ENCODE measurements at regions not wholly inside any gene's neighbourhood (a gene's known extent, or its start where the extent isn't known, plus 50 kb on each side); places are given as distances from the start of the nearest gene placed in this dataset.

GRCh38 chr11:30753504-30753903, 167.4 kb upstream of the MPPED2 start:
- POLR2A ChIA-PET, result no interaction called here
- H3K4me2 ChIP-seq, result no peak overlapping the region
- WGBS (ENCODE audit: low lambda C conversion rate), result 52% methylated on average over 5 of the region's 5 CpGs
- TF ChIP-seq PBX3 (IDR thresholded peaks at IDR 0.05) (no peak), RCOR1 (IDR thresholded peaks at IDR 0.05; ENCODE audit: low read length) (no peak), USF1 (IDR thresholded peaks at IDR 0.05; ENCODE audit: borderline replicate concordance, low read depth) (no peak)
- H3K9me2 ChIP-seq, result no peaks in the 10 kb centered on the region
- no peaks in the 10 kb centered on the region for H3K79me2 ChIP-seq (ENCODE audit: insufficient read depth)
- no peaks in the 10 kb centered on the region for H3K36me3 ChIP-seq (replicated peaks in 1 of 2; ENCODE audit: control insufficient read depth in 1 of 2, insufficient read depth in 2 of 2, low read length in 1 of 2)
- no peak overlapping the region for H3K4me3 ChIP-seq (ENCODE audit: low read depth in 2 of 2, low read length in 1 of 2)
- H3K9me3 ChIP-seq, result no peaks in the 10 kb centered on the region
- peaks cover 0 to 29% of the 10 kb centered on the region in 2 experiments; a peak in 2 of 4 replicates for H3K4me1 ChIP-seq (ENCODE audit: control insufficient read depth in 1 of 2, insufficient read depth in 2 of 2, low read depth in 1 of 2, low read length in 1 of 2)
- H3K27ac ChIP-seq (ENCODE audit: low read depth in 2 of 2, low read length in 1 of 2), result no peak overlapping the region
- CTCF ChIA-PET, result no interaction called here
- H4K20me1 ChIP-seq (ENCODE audit: insufficient read depth), result no peaks in the 10 kb centered on the region
- no peak overlapping the region for H2AFZ ChIP-seq (ENCODE audit: low read depth)
- DNase-seq, result no peak
- H3K9ac ChIP-seq, result no peak overlapping the region
- H3K27me3 ChIP-seq (ENCODE audit: insufficient read depth), result no peaks in the 10 kb centered on the region
- H3F3A ChIP-seq (replicated peaks; ENCODE audit: insufficient read depth), result no peaks in the 10 kb centered on the region

- TF ChIP-seq CHD2 (IDR thresholded peaks at IDR 0.05; ENCODE audit: low read length, partially characterized antibody) (no peak), RCOR1 (IDR thresholded peaks at IDR 0.05; ENCODE audit: low read length) (no peak), CTCF (IDR thresholded peaks at IDR 0.05) (no peak), JUND (IDR thresholded peaks at IDR 0.05) (no peak), NRF1 (IDR thresholded peaks at IDR 0.05; ENCODE audit: low read depth, low read length) (no peak), PBX3 (IDR thresholded peaks at IDR 0.05) (no peak), MXI1 (IDR thresholded peaks at IDR 0.05; ENCODE audit: low read depth, low read length) (no peak)
- ChIA-PET POLR2A (no interaction called here), CTCF (no interaction called here)
- DNase-seq, result no peak
- Histone ChIP-seq H3K36me3 (replicated peaks in 1 of 2; ENCODE audit: control insufficient read depth in 1 of 2, insufficient read depth in 2 of 2, low read length in 1 of 2) (no peaks in the 10 kb centered on the region), H4K20me1 (ENCODE audit: insufficient read depth) (no peaks in the 10 kb centered on the region), H3K27ac (ENCODE audit: low read depth in 2 of 2, low read length in 1 of 2) (no peak overlapping the region), H3K4me1 (ENCODE audit: control insufficient read depth in 1 of 2, insufficient read depth in 2 of 2, low read depth in 1 of 2, low read length in 1 of 2) (peaks cover 0 to 22% of the 10 kb centered on the region in 2 experiments; a peak in 2 of 4 replicates), H3K4me3 (ENCODE audit: low read depth in 2 of 2, low read length in 1 of 2) (no peak overlapping the region), H3K79me2 (ENCODE audit: insufficient read depth) (no peaks in the 10 kb centered on the region), H3K27me3 (ENCODE audit: insufficient read depth) (no peaks in the 10 kb centered on the region), H3F3A (replicated peaks; ENCODE audit: insufficient read depth) (no peaks in the 10 kb centered on the region), H3K9me2 (no peaks in the 10 kb centered on the region), H3K9ac (no peak overlapping the region), H3K9me3 (no peaks in the 10 kb centered on the region), H2AFZ (ENCODE audit: low read depth) (no peak overlapping the region), H3K4me2 (no peak overlapping the region)
- WGBS (ENCODE audit: low lambda C conversion rate), result 6% methylated on average over 2 of the region's 2 CpGs
These were observed 163.1 kb upstream of the MPPED2 start for GRCh38 chr11:30749268-30749667.

All from SK-N-SH (cell line).